Heart left ventricle (tissue), 13 donors: ENCODE measurements at regions not wholly inside any gene's neighbourhood (a gene's known extent, or its start where the extent isn't known, plus 50 kb on each side); places are given as distances from the start of the nearest gene placed in this dataset.

Source experiments
- POLR2A ChIP-seq, 2 donors: fragments of 450-650 bp; IDR thresholded peaks; one replicate each; pipeline ENCODE4 v1.6.1; 2017; ENCODE audit warnings: antibody characterized with exemption in 2 of 2, mild to moderate bottlenecking in 2 of 2, moderate library complexity in 2 of 2
- TF ChIP-seq, protein P1 (sequence below), 12 donors: fragments of 200-600 bp; sonication (generic) in 4 of 12; IDR thresholded peaks; one replicate each; pipeline versions ENCODE4 v1.5.0 to v1.8.0; 2018 to 2022; ENCODE audit warnings: antibody characterized with exemption in 12 of 12, mild to moderate bottlenecking in 5 of 12
- donor health status: ischemic (EF 13 %, LVEDD 7.1; RV severe dilation, severe dysfunction).
- donor health status: DM: no; HTN: yes; CAD: no.
- donor health status: DM: no; HTN: no; CAD: no.
- donor health status: ischemic (EF 25% LVEDD 6.9; RV normal size, moderate dysfunction).
- donor health status: ischemic (EF 25% LVEDD 5.7; RV mildly dilated, moderate dysfunction).
- donor health status: ischemic (EF 35%, LVEDD 5.7; RV mildly dilated, moderate dysfunction).
- donor health status: nonischemic (EF 11% LVEDD 7.7; RV severe dilation, severe dysfunction).
- donor health status: DM: yes; HTN: yes; CAD: no.
- donor health status: PGD.
- donor health status: ischemic (EF 29% LVEDD 5.4; RV normal size, mild dysfunction).
- donor health status: nonischemic (EF 23%, LVEDD 6.1; RV moderate dilation, normal function).

DNA sequence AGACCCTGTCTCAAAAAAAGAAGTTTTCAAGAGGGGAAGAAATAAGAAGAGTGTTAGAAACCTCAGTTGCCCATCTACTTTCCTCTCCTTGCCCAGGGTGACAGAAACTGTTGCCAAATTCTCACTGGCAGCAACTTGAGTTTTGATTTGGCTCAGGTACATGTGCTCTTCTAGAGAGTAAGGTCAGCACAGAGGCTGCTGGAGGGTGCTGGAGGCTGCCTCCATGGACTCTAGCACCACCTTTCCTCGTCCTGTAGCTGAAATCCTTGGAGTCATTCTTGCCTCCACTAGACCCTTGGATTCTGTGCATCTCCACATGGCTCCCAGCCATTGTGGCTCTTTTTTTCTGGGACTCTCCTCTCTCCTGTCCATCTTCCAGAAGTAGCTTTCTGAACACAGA lies 149.1 kb downstream of the TM9SF2 start:
- TF ChIP-seq, protein P1, sequence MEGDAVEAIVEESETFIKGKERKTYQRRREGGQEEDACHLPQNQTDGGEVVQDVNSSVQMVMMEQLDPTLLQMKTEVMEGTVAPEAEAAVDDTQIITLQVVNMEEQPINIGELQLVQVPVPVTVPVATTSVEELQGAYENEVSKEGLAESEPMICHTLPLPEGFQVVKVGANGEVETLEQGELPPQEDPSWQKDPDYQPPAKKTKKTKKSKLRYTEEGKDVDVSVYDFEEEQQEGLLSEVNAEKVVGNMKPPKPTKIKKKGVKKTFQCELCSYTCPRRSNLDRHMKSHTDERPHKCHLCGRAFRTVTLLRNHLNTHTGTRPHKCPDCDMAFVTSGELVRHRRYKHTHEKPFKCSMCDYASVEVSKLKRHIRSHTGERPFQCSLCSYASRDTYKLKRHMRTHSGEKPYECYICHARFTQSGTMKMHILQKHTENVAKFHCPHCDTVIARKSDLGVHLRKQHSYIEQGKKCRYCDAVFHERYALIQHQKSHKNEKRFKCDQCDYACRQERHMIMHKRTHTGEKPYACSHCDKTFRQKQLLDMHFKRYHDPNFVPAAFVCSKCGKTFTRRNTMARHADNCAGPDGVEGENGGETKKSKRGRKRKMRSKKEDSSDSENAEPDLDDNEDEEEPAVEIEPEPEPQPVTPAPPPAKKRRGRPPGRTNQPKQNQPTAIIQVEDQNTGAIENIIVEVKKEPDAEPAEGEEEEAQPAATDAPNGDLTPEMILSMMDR (IDR thresholded peaks at IDR 0.05): no peak
- TF ChIP-seq POLR2A (IDR thresholded peaks at IDR 0.05): no peak
